Endothelial cell of umbilical vein (primary cell): ENCODE measurements at regions not wholly inside any gene's neighbourhood (a gene's known extent, or its start where the extent isn't known, plus 50 kb on each side); places are given as distances from the start of the nearest gene placed in this dataset.
"Not testable (repeated sequence)": the region's sequence is repeated elsewhere in the genome, so short reads cannot be mapped to it uniquely, and the experiment has no call there.

Source experiments
- POLR2A ChIP-seq: IDR thresholded peaks from 2 replicates; pipeline ENCODE4 v1.6.1; 2012; ENCODE audit warnings: low read depth, mild to moderate bottlenecking, control low read depth, low read length
- TF ChIP-seq, protein P1 (sequence below), 2 donors: IDR thresholded peaks; 1 replicate in 1 of 2; 2 replicates in 1 of 2; pipeline ENCODE4 v1.5.1; 2011; ENCODE audit warnings: low read length in 2 of 2, mild to moderate bottlenecking in 2 of 2, moderate library complexity in 2 of 2, control low read depth in 1 of 2, inconsistent platforms in 1 of 2, low read depth in 1 of 2; ENCODE audit not compliant: insufficient read depth in 1 of 2; ENCODE audit errors: extremely low read depth in 1 of 2

DNA sequence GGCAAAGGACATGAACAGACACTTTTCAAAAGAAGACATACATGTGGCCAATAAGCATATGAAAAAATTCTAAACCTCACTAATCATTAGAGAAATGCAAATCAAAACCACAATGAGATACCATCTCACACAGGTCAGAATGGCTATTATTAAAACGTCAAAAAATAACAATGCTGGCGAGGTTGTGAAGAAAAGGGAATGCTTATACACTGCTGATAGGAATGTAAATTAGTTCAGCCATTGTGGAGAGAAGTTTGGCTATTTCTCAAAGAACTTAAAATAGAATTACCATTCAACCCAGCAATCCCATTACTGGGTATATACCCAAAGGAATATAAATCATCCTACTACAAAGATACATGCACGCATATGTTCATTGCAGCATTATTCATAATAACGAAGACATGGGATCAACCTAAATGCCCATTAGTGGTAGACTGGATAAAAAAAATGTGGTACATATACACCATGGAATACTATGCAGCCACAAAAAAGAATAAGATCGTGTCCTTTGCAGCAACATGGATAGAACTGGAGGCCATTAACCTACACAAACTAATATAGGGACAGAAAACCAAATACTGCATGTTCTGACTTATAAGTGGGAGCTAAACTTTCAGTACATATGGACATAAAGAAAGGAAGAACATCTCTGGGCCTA lies 101.7 kb downstream of the KLF5 start:
- TF ChIP-seq, protein P1, sequence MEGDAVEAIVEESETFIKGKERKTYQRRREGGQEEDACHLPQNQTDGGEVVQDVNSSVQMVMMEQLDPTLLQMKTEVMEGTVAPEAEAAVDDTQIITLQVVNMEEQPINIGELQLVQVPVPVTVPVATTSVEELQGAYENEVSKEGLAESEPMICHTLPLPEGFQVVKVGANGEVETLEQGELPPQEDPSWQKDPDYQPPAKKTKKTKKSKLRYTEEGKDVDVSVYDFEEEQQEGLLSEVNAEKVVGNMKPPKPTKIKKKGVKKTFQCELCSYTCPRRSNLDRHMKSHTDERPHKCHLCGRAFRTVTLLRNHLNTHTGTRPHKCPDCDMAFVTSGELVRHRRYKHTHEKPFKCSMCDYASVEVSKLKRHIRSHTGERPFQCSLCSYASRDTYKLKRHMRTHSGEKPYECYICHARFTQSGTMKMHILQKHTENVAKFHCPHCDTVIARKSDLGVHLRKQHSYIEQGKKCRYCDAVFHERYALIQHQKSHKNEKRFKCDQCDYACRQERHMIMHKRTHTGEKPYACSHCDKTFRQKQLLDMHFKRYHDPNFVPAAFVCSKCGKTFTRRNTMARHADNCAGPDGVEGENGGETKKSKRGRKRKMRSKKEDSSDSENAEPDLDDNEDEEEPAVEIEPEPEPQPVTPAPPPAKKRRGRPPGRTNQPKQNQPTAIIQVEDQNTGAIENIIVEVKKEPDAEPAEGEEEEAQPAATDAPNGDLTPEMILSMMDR (IDR thresholded peaks at IDR 0.05; ENCODE audit: extremely low read depth in 1 of 2, insufficient read depth in 1 of 2, low read depth in 1 of 2, low read length in 2 of 2) = not testable (repeated sequence)
- TF ChIP-seq POLR2A = not testable (repeated sequence)
